GM12875 (cell line): ENCODE measurements at regions not wholly inside any gene's neighbourhood (a gene's known extent, or its start where the extent isn't known, plus 50 kb on each side); places are given as distances from the start of the nearest gene placed in this dataset.

Experiments used
- H3K4me3 ChIP-seq: one replicate; pipeline ENCODE4 v1.5.1; 2011; ENCODE audit warnings: low read depth, low read length, control low read depth
- TF ChIP-seq, protein P1 (sequence below): IDR thresholded peaks from 2 replicates; pipeline ENCODE4 v1.5.1; 2011; ENCODE audit warnings: low read depth, mild to moderate bottlenecking, control low read depth, inconsistent platforms, low read length, moderate library complexity, borderline replicate concordance; ENCODE audit not compliant: insufficient read depth

DNA sequence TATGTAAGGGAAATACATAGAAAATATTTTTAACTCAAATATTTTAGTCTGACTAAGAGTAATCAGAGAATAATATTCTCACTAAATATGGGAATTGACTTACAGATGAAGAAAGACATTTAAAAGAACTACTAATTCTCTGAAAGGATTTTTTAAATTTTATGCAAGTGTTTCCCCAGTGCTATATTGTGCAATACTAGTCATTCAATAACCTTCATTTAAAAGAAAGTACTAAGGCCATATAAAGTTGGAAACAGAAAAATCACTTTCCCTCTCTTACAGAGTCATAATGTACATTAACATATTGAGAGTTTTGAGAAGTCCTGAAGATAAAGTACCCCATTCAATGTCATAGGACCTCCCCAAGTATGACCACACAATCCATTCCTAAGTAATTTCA lies 584.6 kb upstream of the ACVR2A start:
- TF ChIP-seq, protein P1, sequence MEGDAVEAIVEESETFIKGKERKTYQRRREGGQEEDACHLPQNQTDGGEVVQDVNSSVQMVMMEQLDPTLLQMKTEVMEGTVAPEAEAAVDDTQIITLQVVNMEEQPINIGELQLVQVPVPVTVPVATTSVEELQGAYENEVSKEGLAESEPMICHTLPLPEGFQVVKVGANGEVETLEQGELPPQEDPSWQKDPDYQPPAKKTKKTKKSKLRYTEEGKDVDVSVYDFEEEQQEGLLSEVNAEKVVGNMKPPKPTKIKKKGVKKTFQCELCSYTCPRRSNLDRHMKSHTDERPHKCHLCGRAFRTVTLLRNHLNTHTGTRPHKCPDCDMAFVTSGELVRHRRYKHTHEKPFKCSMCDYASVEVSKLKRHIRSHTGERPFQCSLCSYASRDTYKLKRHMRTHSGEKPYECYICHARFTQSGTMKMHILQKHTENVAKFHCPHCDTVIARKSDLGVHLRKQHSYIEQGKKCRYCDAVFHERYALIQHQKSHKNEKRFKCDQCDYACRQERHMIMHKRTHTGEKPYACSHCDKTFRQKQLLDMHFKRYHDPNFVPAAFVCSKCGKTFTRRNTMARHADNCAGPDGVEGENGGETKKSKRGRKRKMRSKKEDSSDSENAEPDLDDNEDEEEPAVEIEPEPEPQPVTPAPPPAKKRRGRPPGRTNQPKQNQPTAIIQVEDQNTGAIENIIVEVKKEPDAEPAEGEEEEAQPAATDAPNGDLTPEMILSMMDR, result no peak

DNA sequence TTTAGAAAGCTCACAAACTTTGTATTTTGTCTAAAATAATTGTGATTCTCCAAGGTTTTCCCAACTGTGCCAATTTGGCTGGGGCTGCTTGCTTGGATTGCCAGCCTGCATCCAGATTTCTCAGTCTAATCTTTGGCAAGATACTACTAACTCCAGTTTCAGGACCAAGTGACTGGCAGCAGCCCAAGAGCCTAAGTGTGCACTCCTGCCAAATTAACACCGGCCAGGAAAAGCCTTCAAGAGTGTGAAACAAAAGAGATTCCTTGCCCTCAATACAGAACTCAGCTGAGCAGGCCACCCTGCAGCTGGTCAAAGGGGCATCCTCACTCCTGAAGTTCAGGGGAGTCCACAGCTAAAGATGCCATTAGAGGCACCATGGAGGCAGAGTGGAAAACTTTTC lies 589.0 kb upstream of the ACVR2A start:
- TF ChIP-seq, protein P1, result no peak
- no peak overlapping the region for H3K4me3 ChIP-seq

More for the DNA sequence above, 584.6 kb upstream of the ACVR2A start:
- H3K4me3 ChIP-seq, result no peak overlapping the region

DNA sequence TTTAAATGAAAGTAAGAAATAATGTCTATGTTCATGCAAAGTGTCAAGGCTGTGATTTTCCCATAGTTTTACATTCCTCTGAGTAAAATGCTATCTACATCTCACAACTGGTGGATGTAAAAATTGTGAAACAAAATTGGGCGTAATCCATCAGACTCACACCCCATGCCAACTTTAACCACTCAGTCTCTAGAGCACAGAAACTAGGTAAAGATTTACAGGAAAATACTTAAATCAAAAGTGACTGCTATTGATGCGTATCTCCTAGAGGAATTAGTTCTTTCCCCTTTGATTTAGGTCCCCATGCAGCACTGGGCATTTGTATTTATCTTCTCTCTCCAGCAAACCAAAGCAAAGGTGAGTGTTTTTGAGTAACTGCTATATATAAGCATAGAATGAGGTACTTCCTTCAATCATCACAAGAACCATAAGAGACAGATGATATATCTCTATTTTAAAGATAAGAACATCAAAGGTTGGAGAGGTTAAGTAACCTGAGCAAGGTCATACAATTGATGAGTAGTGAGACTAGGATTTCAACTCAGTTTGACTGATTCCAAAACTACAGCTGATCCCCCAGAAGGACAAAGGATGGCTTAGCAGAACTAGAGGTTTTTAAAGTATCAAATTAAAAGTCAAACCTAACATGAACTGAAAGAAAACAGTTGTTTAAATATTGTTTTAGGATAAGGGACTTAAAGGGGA lies 594.0 kb upstream of the ACVR2A start:
- H3K4me3 ChIP-seq, result no peak overlapping the region
- TF ChIP-seq, protein P1, result no peak

DNA sequence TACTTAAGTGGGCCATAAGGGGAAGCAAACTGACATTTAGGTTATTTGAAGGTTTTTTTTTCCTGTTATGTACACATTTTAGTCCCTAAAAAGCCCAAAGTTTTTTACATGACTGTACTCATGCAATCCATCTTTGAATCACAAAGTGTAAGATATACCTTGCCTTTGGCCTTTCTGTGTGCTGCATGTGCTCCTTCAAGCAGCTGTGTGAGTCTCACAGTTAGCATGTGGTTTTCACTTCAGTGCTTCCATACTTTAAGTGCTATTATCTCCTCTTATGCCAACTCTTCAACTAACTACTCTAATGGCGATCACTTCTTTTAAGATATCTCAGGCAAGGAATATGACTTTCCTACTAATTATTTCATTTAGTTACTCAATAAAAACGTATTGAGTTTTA lies 597.1 kb upstream of the ACVR2A start:
- TF ChIP-seq, protein P1, result no peak
- H3K4me3 ChIP-seq, result no peak overlapping the region

DNA sequence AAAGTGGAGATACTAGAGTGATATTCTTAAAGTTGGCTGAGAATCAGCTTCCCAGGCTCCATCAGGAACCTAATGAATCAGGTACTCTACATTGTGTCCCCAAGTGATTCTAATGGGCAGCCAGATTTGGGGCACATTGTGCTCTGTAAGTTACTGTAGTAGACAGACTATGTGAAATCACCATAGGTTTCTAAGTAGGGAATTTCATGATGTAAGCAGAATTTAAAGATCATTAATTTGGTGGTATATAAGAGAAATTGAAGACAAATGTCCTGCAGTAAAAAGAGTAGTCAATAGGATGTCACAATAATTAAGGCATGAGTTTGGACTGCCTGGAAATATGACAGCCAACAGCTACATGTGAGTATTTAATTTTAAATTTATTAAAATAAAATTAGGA lies 602.4 kb upstream of the ACVR2A start:
- H3K4me3 ChIP-seq, result no peak overlapping the region
- TF ChIP-seq, protein P1, result no peak

DNA sequence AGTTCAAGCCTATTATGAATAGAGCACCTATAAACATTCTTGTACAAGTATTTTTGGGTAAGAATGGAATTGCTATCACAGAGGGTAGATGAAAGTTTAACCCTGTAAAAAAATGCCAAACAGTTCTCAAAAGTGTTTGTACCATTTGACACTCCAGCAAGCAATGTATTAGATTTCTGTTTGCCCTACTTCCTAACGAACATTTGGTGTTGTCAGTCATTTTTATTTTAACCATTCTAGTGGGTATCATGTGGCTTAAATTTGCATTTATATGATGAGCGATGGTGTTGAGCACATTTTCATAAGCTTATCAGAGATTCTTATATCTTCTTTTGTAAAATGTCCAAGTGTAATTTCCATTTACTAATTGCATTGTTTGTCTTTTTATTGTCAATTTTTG lies 608.2 kb upstream of the ACVR2A start:
- H3K4me3 ChIP-seq, result no peak overlapping the region
- TF ChIP-seq, protein P1, result no peak

DNA sequence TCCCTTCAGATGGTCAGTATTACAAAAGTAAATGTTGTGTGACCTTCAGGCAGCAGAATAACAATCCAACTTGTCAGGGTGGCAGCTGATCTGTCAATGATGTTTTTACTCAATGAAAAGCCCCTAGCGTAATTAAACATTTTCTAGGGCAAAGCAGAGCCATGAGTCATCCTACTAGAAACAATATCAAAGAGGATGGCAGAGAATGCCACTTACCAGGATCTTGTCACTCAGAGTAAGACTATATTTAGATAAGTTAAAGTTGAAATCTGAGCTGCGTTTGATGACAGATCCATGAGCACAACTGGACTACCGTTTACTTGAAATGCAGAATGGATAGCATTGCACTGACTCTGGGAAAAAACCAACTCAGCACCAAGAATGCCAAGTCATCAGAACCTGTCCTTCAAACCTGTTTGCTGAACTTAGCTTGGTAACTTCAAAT lies 612.6 kb upstream of the ACVR2A start:
- TF ChIP-seq, protein P1, result no peak

More for the DNA sequence above, 612.6 kb upstream of the ACVR2A start:
- H3K4me3 ChIP-seq, result no peak overlapping the region
